LNCAP (cell line): ENCODE measurements at regions not wholly inside any gene's neighbourhood (a gene's known extent, or its start where the extent isn't known, plus 50 kb on each side); places are given as distances from the start of the nearest gene placed in this dataset.

Source experiments
- TF ChIP-seq, protein P1 (sequence below): fragments of 450-650 bp; IDR thresholded peaks from 2 replicates; pipeline ENCODE4 v1.5.1; 2017; ENCODE audit warnings: mild to moderate bottlenecking

DNA sequence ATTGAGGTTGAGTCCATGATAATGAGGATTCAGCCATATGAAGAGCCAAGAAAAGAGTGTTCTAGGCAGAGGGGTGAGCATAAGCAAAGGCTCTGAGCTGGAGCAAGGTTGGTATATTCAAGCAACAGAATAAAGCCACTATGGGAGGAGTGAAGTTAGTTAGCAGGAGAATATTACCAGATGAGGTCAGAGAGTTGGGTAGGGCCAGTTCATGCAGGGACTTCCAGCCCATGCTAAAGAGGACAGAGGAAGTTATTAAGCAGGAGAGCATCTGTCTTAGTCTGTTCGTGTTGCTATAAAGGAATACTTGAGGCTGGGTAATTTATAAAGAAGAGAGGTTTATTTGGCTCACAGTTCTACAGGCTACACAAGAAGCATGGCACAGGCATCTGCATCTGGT is 57.1 kb upstream of the ATG10 start:
- TF ChIP-seq, protein P1, sequence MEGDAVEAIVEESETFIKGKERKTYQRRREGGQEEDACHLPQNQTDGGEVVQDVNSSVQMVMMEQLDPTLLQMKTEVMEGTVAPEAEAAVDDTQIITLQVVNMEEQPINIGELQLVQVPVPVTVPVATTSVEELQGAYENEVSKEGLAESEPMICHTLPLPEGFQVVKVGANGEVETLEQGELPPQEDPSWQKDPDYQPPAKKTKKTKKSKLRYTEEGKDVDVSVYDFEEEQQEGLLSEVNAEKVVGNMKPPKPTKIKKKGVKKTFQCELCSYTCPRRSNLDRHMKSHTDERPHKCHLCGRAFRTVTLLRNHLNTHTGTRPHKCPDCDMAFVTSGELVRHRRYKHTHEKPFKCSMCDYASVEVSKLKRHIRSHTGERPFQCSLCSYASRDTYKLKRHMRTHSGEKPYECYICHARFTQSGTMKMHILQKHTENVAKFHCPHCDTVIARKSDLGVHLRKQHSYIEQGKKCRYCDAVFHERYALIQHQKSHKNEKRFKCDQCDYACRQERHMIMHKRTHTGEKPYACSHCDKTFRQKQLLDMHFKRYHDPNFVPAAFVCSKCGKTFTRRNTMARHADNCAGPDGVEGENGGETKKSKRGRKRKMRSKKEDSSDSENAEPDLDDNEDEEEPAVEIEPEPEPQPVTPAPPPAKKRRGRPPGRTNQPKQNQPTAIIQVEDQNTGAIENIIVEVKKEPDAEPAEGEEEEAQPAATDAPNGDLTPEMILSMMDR: no peak

- TF ChIP-seq, protein P1: no peak
These were observed 58.9 kb upstream of the ATG10 start for GRCh38 chr5:81912933-81913332.

- TF ChIP-seq, protein P1: no peak
These were observed 62.1 kb upstream of the ATG10 start for GRCh38 chr5:81909677-81910076.

GRCh38 chr5:81908771-81909170 is 63.1 kb upstream of the ATG10 start:
- TF ChIP-seq, protein P1: no peak

- TF ChIP-seq, protein P1: no peak
These were observed 63.8 kb upstream of the ATG10 start for GRCh38 chr5:81908044-81908443.

DNA sequence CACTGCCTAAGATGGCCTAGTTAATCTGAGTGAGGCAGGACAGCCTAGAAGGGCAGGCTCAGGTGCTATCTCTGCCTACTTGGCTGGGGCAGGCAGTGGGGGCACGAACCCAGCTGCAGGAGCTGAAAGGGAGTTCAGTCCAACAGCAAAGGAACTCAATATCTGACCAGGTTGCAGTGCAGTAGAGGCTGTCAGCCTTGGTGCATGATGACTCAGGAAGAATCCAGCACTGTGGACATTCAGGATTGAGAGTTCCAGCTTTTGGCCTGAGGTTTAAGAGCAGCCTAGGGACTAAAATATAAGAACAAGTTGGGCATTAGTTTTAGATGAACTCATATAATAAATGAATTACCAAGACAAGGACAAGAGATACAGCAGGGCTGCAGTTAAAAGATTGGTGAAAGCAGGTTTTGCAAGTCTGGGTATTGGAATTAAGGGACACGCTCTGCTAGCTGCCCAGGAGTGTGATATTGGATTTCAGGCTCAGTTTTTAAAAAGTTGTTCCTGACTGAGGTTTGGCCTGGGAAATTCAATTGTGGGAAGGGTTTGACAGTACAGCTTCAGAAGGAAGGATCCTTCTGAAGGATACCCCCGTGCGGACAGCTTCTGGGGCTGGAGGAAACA is 64.7 kb upstream of the ATG10 start:
- TF ChIP-seq, protein P1: no peak

GRCh38 chr5:81906086-81906485 is 65.7 kb upstream of the ATG10 start:
- TF ChIP-seq, protein P1: no peak

- TF ChIP-seq, protein P1: no peak
These were observed 67.0 kb upstream of the ATG10 start for GRCh38 chr5:81904861-81905260.
